Activated CD4-positive, alpha-beta T cell treated with anti-CD3 and anti-CD28 coated beads for 24 hours (primary cell): ENCODE measurements at regions not wholly inside any gene's neighbourhood (a gene's known extent, or its start where the extent isn't known, plus 50 kb on each side); places are given as distances from the start of the nearest gene placed in this dataset.

ENCODE experiments used
- DNase-seq, 2 donors: peaks; one replicate each; pipeline ENCODE4 v3.0.0-alpha.2; 2020; ENCODE audit warnings: low read depth in 2 of 2

- DNase-seq: no peak
These were observed 931.9 kb upstream of the CNTNAP5 start for GRCh38 chr2:123093199-123093598.

GRCh38 chr2:123095219-123095835 lies 929.8 kb upstream of the CNTNAP5 start:
- DNase-seq: no peak

DNA sequence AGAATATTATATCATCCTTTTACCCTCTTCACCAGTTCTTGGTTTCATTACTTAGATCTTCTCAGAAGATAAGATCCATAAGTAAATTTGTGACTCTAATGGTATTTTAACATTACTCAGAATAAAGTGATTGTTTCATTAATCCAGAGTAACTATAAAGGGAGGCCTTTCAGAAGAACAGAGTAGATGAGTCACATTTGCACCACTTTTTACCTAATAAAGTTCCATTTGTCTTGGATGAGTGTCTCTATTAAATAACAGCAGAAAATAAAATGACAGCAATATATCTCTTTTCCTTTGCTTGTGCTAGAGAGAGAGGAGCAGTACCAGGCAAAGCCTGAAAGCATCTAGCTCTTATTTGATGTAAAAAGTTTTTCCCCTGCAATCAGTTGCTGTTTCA lies 926.5 kb upstream of the CNTNAP5 start:
- no peak for DNase-seq

DNA sequence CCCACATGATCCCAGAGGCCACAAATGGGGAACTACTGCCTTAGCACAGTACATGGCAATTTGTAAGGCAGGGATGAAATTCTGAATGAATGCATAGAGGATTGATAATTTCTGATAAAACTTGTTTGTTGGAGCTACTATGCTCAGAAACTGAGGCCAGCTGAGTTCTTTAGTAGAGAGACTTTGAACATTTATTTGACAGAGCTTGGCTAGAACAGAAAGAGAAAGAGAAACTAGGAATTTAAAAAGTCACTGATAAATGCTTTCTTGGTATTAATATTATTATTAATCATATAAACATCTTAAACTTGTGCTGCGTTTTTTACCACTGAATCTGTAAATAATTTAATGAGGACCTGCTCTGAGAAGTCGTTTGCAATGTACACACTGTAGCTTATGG lies 923.7 kb upstream of the CNTNAP5 start:
- DNase-seq: no peak

GRCh38 chr2:123103902-123104301 lies 921.2 kb upstream of the CNTNAP5 start:
- DNase-seq: no peak

- no peak for DNase-seq
These were observed 908.5 kb upstream of the CNTNAP5 start for GRCh38 chr2:123116595-123116994.

GRCh38 chr2:123127236-123127635 lies 897.9 kb upstream of the CNTNAP5 start:
- DNase-seq: no peak

DNA sequence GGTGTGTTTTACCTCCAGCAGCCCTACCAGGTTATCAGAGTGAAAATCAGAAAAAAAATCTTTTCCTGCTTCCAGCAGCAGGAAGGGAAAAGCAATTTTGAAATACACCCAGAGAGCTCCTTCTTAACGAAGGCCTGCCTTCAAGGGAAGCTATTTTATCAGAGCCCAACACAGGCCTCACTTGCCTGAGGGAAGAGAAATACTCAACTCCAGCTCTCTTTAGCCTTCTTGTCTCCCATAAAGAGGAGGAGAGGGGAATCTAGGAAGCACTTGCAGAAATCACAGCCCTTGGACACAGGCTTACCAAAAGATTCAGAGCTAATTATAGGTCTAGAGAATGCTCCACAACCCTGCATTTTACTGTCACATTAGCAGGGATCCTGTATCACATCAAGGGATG lies 896.1 kb upstream of the CNTNAP5 start:
- no peak for DNase-seq

DNA sequence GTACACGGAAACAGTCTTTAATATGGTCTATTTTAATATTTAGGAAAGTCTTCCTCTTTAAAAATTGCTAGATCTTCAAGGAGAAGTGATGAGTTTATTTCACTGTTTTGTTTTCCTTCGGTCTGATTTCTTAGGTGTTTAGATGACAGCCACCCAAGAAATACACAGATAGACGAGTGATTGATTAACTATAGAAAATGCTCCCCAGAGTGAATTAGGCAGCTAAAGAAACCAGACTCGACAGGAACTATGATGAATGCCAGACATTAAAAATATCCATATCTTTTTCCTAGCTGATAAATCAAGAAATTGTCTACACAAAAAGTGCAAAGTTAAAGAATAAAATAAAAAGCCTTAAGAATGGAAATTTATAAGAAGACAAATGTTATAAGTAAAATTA lies 888.7 kb upstream of the CNTNAP5 start:
- DNase-seq: no peak

DNA sequence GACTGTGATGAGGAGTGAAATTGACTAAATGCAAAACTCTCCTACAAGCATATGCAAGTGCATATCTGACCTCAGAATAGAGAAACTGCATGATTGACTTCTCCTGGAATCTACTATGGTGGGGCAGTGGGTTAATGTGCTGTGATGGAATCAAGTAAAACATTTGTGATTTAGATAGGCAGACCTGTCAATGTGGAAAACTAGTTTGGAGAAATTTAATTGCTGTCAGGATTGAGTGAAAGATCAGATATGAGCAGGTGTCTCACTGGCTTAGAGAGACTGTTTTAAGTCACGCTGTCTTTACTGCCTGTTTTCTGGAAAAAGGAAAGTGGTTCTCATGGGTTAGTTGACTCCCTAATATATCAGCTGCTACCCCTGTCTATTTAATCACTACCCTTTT lies 881.0 kb upstream of the CNTNAP5 start:
- no peak for DNase-seq

GRCh38 chr2:123153041-123153440 lies 872.0 kb upstream of the CNTNAP5 start:
- no peak for DNase-seq

DNA sequence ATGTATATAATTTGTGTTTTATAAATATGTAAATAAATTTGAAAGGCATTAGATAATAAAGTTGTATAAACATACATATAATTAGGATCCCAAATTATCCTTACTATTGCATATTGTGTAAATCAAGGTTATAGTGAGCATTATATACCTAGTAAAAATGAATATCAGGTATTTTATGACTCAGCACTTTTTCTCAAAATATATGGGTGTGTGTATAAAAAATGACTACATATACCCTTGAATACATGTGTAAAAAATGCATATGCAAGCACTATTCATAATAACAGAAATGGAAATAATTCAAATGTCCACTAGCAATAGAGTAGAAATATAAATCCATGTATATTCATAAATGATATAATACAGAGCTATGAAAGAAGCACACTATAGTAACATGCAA lies 870.9 kb upstream of the CNTNAP5 start:
- DNase-seq: no peak

GRCh38 chr2:123157016-123157415 lies 868.1 kb upstream of the CNTNAP5 start:
- DNase-seq: no peak

DNA sequence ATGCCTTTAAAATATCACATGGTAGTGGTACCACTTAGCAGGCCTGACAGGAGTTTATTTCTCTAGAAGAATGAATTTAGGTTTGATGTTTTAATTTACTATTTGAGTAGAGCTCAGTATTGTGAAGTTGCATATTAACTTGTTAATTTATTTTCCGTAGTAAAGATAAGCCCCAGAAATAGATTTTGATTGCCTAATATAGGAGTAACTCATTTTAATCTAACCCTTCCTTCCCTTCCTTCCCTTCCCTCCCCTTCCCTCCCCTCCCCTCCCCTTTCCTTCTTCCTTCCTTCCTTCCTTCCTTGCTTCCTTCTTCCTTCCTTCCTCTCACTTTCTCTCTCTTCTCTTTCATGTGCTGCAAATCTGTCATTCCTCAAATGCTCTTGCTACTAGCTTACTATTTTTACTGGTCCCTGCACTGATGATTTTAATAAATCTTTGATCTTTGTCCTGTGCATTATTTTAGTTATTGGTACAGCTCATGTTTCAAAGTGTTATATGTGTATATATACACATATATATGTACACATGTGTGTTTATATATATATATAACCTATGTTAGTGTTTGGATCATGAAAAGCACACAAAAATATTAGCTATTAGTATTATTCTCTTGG lies 862.6 kb upstream of the CNTNAP5 start:
- DNase-seq: no peak

- DNase-seq: no peak
These were observed 861.7 kb upstream of the CNTNAP5 start for GRCh38 chr2:123163398-123163797.

- DNase-seq: no peak
These were observed 860.9 kb upstream of the CNTNAP5 start for GRCh38 chr2:123164216-123164615.

DNA sequence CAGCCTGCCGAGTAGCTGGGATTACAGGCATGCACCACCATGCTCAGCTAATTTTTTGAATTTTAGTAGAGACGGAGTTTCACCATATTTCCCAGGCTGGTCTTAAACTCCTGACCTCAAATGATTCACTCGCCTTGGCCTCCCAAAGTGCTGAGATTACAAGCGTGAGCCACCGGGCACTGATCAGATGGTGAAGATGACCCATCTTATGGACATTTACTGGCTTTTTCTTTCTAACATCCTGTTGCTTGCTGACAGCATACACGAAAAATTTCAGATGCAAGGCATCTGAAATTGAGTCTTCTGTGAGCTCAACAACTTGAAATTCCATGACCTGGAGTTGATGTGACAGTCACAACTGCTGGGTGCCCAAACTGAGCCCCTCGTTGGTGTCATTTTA lies 859.5 kb upstream of the CNTNAP5 start:
- no peak for DNase-seq

- DNase-seq: no peak
These were observed 845.6 kb upstream of the CNTNAP5 start for GRCh38 chr2:123179526-123179925.

DNA sequence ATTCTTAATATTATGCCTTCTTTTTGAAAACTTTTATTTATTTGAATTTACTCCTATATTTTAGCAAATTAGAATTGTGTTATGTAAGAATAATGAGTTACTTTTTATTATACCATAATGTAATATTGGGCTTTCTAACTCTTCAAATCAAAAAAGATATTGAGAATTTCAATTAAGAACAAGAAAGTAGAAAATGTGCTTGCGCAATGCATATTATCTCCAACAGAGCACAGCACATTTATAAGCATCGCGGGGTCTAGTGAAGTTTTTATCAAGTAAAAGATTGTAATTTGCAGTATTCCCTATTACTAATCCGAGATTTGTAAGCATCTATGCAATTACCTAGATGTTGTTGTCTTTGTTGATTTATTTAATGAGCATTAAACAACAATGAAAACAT lies 829.1 kb upstream of the CNTNAP5 start:
- DNase-seq: no peak

DNA sequence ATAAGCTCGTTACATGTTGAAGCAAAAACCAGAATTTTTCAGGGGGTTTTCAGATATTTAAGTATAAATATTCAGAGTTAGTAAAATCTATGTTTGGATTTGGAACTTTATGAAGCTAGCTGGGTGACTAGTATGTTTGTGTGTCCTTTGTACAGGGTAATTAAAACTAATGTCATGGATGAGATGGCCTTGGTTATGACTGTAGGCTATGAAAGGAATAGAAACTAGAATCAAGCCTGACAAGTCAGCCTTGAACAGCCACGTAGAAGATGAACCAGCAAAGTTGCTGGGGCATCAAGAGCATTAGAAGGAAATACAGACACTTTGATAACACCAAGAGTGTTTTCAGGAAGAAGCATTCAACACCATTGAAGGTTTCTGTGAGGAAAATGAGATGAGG lies 825.1 kb upstream of the CNTNAP5 start:
- no peak for DNase-seq

- DNase-seq: no peak
These were observed 817.8 kb upstream of the CNTNAP5 start for GRCh38 chr2:123207245-123207644.

GRCh38 chr2:123209202-123209601 lies 815.9 kb upstream of the CNTNAP5 start:
- DNase-seq: no peak

DNA sequence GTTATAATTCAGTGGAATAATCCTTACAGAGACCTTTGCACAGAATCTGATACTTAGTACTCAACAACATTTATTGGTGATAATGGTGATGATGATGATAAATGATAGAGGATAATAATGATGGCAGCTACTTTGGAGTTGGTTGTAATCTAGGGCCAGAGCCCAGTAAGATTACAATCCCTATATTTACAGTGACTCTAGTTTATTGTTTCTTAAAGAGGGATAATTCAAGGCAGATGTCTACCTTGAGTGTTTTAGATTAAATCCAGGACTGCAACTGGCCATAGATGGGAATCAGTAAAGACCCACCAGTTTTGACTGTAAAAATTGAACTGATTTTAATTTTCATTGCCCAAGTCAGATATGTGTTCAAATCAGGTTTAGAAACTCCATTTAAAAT lies 813.9 kb upstream of the CNTNAP5 start:
- no peak for DNase-seq

DNA sequence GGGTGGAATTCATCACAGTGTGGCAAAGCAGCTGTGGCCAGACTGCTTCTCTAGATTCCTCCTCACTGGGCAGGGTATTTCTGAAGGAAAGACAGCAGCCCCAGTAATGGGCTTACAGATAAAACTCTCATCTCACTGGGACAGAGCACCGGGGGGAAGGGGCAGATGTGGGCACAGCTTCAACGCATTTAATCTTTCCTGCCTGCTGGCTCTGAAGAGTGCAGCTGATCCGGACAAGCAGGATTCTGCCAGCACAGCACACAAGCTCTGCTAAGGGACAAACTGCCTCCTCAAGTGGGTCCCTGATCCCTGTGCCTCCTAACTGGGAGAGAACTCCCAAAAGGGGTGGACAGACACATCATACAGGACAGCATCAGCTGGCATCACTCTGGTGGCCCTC lies 779.9 kb upstream of the CNTNAP5 start:
- no peak for DNase-seq
